GM21717 (cell line): ENCODE measurements at regions not wholly inside any gene's neighbourhood (a gene's known extent, or its start where the extent isn't known, plus 50 kb on each side); places are given as distances from the start of the nearest gene placed in this dataset.

ENCODE experiments used
- ATAC-seq: cut with Tn5 transposase; IDR thresholded peaks from one replicate; pipeline ENCODE4 v1.9.1; 2021; ENCODE audit warnings: mild to moderate bottlenecking, moderate library complexity; ENCODE audit not compliant: unreplicated experiment

GRCh38 chr1:14031461-14031860 is 331.5 kb downstream of the PRDM2 start:
- no peak for ATAC-seq

- no peak for ATAC-seq
Measured at GRCh38 chr1:14034506-14034905, 334.5 kb downstream of the PRDM2 start.

GRCh38 chr1:14037101-14037847 is 337.3 kb downstream of the PRDM2 start:
- ATAC-seq, result no peak

- no peak for ATAC-seq
Measured at GRCh38 chr1:14039582-14040430, 339.8 kb downstream of the PRDM2 start.

GRCh38 chr1:14049965-14050364 is 350.0 kb downstream of the PRDM2 start:
- ATAC-seq, result no peak

- no peak for ATAC-seq
Measured at GRCh38 chr1:14055442-14056223, 355.6 kb downstream of the PRDM2 start.

- ATAC-seq, result no peak
Measured at GRCh38 chr1:14057640-14058039, 357.7 kb downstream of the PRDM2 start.

GRCh38 chr1:14061204-14061603 is 361.2 kb downstream of the PRDM2 start:
- ATAC-seq, result no peak

GRCh38 chr1:14061722-14062121 is 361.7 kb downstream of the PRDM2 start:
- no peak for ATAC-seq

GRCh38 chr1:14062669-14063068 is 362.7 kb downstream of the PRDM2 start:
- ATAC-seq, result no peak

GRCh38 chr1:14064649-14065442 is 364.9 kb downstream of the PRDM2 start:
- no peak for ATAC-seq

GRCh38 chr1:14065486-14065885 is 365.5 kb downstream of the PRDM2 start:
- ATAC-seq, result no peak

- no peak for ATAC-seq
Measured at GRCh38 chr1:14067036-14067435, 367.0 kb downstream of the PRDM2 start.

- ATAC-seq, result no peak
Measured at GRCh38 chr1:14067711-14068110, 367.7 kb downstream of the PRDM2 start.

GRCh38 chr1:14071581-14071980 is 371.6 kb downstream of the PRDM2 start:
- ATAC-seq, result no peak

- ATAC-seq, result no peak
Measured at GRCh38 chr1:14080653-14081052, 380.7 kb downstream of the PRDM2 start.

GRCh38 chr1:14082331-14082730 is 382.3 kb downstream of the PRDM2 start:
- ATAC-seq, result no peak

GRCh38 chr1:14083277-14083676 is 383.3 kb downstream of the PRDM2 start:
- ATAC-seq, result no peak

GRCh38 chr1:14083706-14084105 is 383.7 kb downstream of the PRDM2 start:
- ATAC-seq, result no peak

GRCh38 chr1:14090062-14090461 is 390.1 kb downstream of the PRDM2 start:
- no peak for ATAC-seq

- no peak for ATAC-seq
Measured at GRCh38 chr1:14090531-14090930, 390.5 kb downstream of the PRDM2 start.
